A549 (cell line): ENCODE measurements at regions not wholly inside any gene's neighbourhood (a gene's known extent, or its start where the extent isn't known, plus 50 kb on each side); places are given as distances from the start of the nearest gene placed in this dataset.

Source experiments
- ATAC-seq, 2 experiments: fragments of 200-7000 bp in 1 of 2; fragments of >200 bp in 1 of 2; cut with Nextera tagmentation in 1 of 2; cut with Tn5 transposase in 1 of 2; 3 replicates each; pipeline versions ENCODE4 v1.8.0 to v1.9.1; 2018 to 2020; ENCODE audit warnings: mild to moderate bottlenecking in 1 of 2, moderate library complexity in 1 of 2
- CTCF ChIA-PET: fragments of 300-600 bp; sonication (Branson Sonifier 250); formaldehyde crosslinking; extraction: SDS; loops from one replicate; lab custom pipeline; 2021; ENCODE audit warnings: antibody characterized with exemption, inconsistent platforms; lab: Yijun Ruan, JAX
- POLR2A ChIA-PET: fragments of 350-600 bp; formaldehyde crosslinking; extraction: SDS; loops from one replicate; lab custom pipeline; 2021; ENCODE audit warnings: antibody characterized with exemption, inconsistent platforms; lab: Yijun Ruan, JAX
- DNase-seq, 2 experiments: peaks; one replicate each; pipeline versions ENCODE4 v3.0.0 to v3.0.0-alpha.2; 2011 to 2016; ENCODE audit warnings: low read depth in 1 of 2, low spot score in 1 of 2
- FAIRE-seq: peaks from 2 replicates; lab custom pipeline; 2011; peaks lifted over from hg19 to GRCh38; lab: Jason Lieb, UNC
- H3K27ac ChIP-seq, 2 experiments: fragments of >200 bp; sonication (Bioruptor Twin); formaldehyde crosslinking; 3 replicates each; pipeline ENCODE4 v1.5.1; 2016 to 2017
- H3K4me1 ChIP-seq: fragments of >200 bp; sonication (Bioruptor Twin); formaldehyde crosslinking; 3 replicates; pipeline ENCODE4 v1.6.1; 2016
- H3K4me2 ChIP-seq: fragments of >200 bp; sonication (Bioruptor Twin); formaldehyde crosslinking; 3 replicates; pipeline ENCODE4 v1.6.1; 2016
- H3K4me3 ChIP-seq: fragments of >200 bp; sonication (Bioruptor Twin); formaldehyde crosslinking; 3 replicates; pipeline ENCODE4 v1.5.1; 2016
- H3K9me3 ChIP-seq: fragments of >200 bp; sonication (Bioruptor Twin); formaldehyde crosslinking; 3 replicates; pipeline ENCODE4 v1.6.1; 2016
- BCL3 ChIP-seq: fragments of >200 bp; sonication (Bioruptor Twin); formaldehyde crosslinking; IDR thresholded peaks from 3 replicates; pipeline ENCODE4 v1.6.1; 2016
- CBX8 ChIP-seq: fragments of 200-600 bp; sonication (generic); IDR thresholded peaks from 2 replicates; pipeline ENCODE4 v1.6.1; 2016
- CHD4 ChIP-seq: fragments of 200-600 bp; sonication (generic); IDR thresholded peaks from 2 replicates; pipeline ENCODE4 v1.6.1; 2016; ENCODE audit warnings: antibody characterized with exemption, mild to moderate bottlenecking, borderline replicate concordance
- CTCF ChIP-seq: fragments of >200 bp; sonication (Bioruptor Twin); formaldehyde crosslinking; IDR thresholded peaks from 3 replicates; pipeline ENCODE4 v1.5.1; 2016
- ELK1 ChIP-seq: fragments of 150-350 bp; IDR thresholded peaks from 2 replicates; pipeline ENCODE4 v1.6.1; 2014; ENCODE audit warnings: low read depth, mild to moderate bottlenecking, low read length
- FOSB ChIP-seq: fragments of 250-450 bp; sonication (Bioruptor Pico); IDR thresholded peaks from 2 replicates; pipeline ENCODE4 v1.5.0; 2020; ENCODE audit warnings: mild to moderate bottlenecking, moderate library complexity
- FOSL2 ChIP-seq, 2 experiments: fragments of 450-650 bp in 1 of 2; fragments of >200 bp in 1 of 2; sonication (Bioruptor Twin) in 1 of 2; formaldehyde crosslinking; IDR thresholded peaks; 2 replicates each; pipeline versions ENCODE4 v1.5.0 to v1.6.1; 2016 to 2020; ENCODE audit warnings: mild to moderate bottlenecking in 1 of 2, moderate library complexity in 1 of 2
- FOXS1 ChIP-seq: fragments of 250-450 bp; sonication (Bioruptor Pico); IDR thresholded peaks from 2 replicates; pipeline ENCODE4 v1.5.0; 2020; ENCODE audit warnings: mild to moderate bottlenecking, moderate library complexity
- HES2 ChIP-seq: fragments of >200 bp; sonication (Bioruptor Twin); formaldehyde crosslinking; IDR thresholded peaks from 2 replicates; pipeline ENCODE4 v1.6.1; 2016
- JUN ChIP-seq, 2 experiments: fragments of >200 bp; sonication (Bioruptor Twin); formaldehyde crosslinking; IDR thresholded peaks; 2 replicates in 1 of 2; 3 replicates in 1 of 2; pipeline ENCODE4 v1.6.1; 2016 to 2017
- JUNB ChIP-seq: fragments of >200 bp; sonication (Bioruptor Twin); formaldehyde crosslinking; IDR thresholded peaks from 2 replicates; pipeline ENCODE4 v1.6.1; 2016
- KDM1A ChIP-seq: fragments of 200-600 bp; sonication (generic); IDR thresholded peaks from 2 replicates; pipeline ENCODE4 v1.6.1; 2016; ENCODE audit warnings: low read depth, mild to moderate bottlenecking
- MAFK ChIP-seq: fragments of 450-650 bp; IDR thresholded peaks from 2 replicates; pipeline ENCODE4 v1.6.1; 2014; ENCODE audit not compliant: partially characterized antibody
- NR3C1 ChIP-seq: fragments of >200 bp; sonication (Bioruptor Twin); formaldehyde crosslinking; IDR thresholded peaks from 3 replicates; pipeline ENCODE4 v1.6.1; 2017
- PBX3 ChIP-seq: IDR thresholded peaks from 2 replicates; pipeline ENCODE4 v1.6.1; 2012
- POLR2A ChIP-seq: IDR thresholded peaks from 2 replicates; pipeline ENCODE4 v1.6.1; 2012; ENCODE audit warnings: mild to moderate bottlenecking, low read length
- POLR2AphosphoS2 ChIP-seq: conservative IDR thresholded peaks from 2 replicates; pipeline ENCODE4 v1.6.1; 2012; ENCODE audit warnings: low read length, improper control_type of control experiment, inconsistent platforms
- RAD21 ChIP-seq, 2 experiments: fragments of >200 bp in 1 of 2; sonication (Bioruptor Twin) in 1 of 2; formaldehyde crosslinking in 1 of 2; IDR thresholded peaks in 1 of 2; conservative IDR thresholded peaks in 1 of 2; 2 replicates in 1 of 2; 3 replicates in 1 of 2; pipeline ENCODE4 v1.6.1; 2012 to 2018; ENCODE audit warnings: inconsistent platforms in 1 of 2
- RFX5 ChIP-seq: fragments of 450-650 bp; IDR thresholded peaks from 2 replicates; pipeline ENCODE4 v1.7.1; 2014; ENCODE audit warnings: antibody characterized with exemption, mild to moderate bottlenecking, moderate library complexity
- RNF2 ChIP-seq: fragments of 200-600 bp; sonication (generic); IDR thresholded peaks from 2 replicates; pipeline ENCODE4 v1.6.1; 2016; ENCODE audit warnings: low read depth, mild to moderate bottlenecking, antibody characterized with exemption, moderate library complexity, borderline replicate concordance
- TFCP2L1 ChIP-seq: fragments of 250-450 bp; sonication (Bioruptor Pico); IDR thresholded peaks from 2 replicates; pipeline ENCODE4 v1.5.0; 2021; ENCODE audit warnings: mild to moderate bottlenecking
- WGBS: methylation state at CpG from one replicate; pipeline ENCODE4 v1.1.6; 2017; ENCODE audit errors: missing lambda C conversion rate; 5-methylcytosine and 5-hydroxymethylcytosine counted together
- TF ChIP-seq, protein P1 (sequence below): IDR thresholded peaks from 2 replicates; pipeline ENCODE4 v1.6.1; 2012; ENCODE audit warnings: low read depth, borderline replicate concordance

GRCh38 chr1:198929961-198930599 is 291.2 kb downstream of the PTPRC start (continued):
- no peak for TF ChIP-seq CTCF
- TF ChIP-seq POLR2A: no peak
- TF ChIP-seq BCL3: no peak
- no peak for TF ChIP-seq CBX8

DNA sequence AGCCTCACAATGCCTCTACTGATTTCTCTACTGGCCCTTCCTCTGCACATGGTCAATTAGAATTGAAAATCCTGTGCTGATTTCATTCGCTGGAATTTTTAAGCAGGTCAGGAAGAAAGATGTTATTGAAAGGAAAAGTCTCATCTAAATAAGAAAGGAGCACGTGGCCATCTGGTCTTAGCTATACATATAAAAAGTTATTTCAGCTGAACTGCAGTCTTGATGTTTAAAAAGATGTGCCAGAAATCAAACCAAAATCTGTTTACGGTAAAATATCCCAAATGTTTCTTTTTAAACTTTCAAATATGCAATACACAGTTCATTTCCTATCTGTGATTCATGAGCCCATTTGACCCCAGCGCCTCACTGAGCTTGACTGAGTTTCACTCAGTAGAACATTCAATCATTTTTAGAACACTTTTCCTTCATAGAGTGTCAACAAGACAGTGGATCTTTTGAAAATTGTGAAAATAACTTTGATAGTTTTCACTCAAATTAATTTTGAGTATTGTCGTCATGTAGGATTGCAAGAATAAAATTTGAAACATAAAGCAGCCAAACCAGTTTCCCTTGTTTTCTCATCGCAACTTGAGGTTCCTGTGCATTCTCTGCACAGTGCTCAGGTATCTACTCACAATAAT is 293.6 kb downstream of the PTPRC start:
- no peaks in the 10 kb centered on the region for H3K9me3 ChIP-seq
- WGBS: 35% methylated on average over 6 of the region's 6 CpGs
- FAIRE-seq: peak; percentile 46
- TF ChIP-seq NR3C1: no peak
- no peak for TF ChIP-seq RAD21 (conservative IDR thresholded peaks at IDR 0.05 in 1 of 2, IDR thresholded peaks at IDR 0.05 in 1 of 2)
- TF ChIP-seq, protein P1, sequence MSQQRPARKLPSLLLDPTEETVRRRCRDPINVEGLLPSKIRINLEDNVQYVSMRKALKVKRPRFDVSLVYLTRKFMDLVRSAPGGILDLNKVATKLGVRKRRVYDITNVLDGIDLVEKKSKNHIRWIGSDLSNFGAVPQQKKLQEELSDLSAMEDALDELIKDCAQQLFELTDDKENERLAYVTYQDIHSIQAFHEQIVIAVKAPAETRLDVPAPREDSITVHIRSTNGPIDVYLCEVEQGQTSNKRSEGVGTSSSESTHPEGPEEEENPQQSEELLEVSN: no peak
- no peak for TF ChIP-seq RFX5
- no peak for TF ChIP-seq HES2
- TF ChIP-seq JUNB: no peak
- TF ChIP-seq FOSB (CRISPR knock-in tag): no peak
- no peak for TF ChIP-seq BCL3
- no peak for TF ChIP-seq PBX3
- TF ChIP-seq POLR2AphosphoS2: no peak
- no peak for TF ChIP-seq RNF2
- TF ChIP-seq JUN (IDR thresholded peaks at IDR 0.05): no peak
- TF ChIP-seq, all 56 proteins: peak for 0
- peak overlapping the region; percentile 55 for H3K4me3 ChIP-seq
- peak overlapping the region; percentile 59 to 81 for H3K27ac ChIP-seq
- ATAC-seq (no peak), DNase-seq (no peak)
- no peaks in the 10 kb centered on the region; the same call in 2 of the 3 replicates for H3K4me1 ChIP-seq
- H3K4me2 ChIP-seq: peak overlapping the region; percentile 70
- POLR2A ChIA-PET: no interaction called here
- CTCF ChIA-PET: no interaction called here

DNA sequence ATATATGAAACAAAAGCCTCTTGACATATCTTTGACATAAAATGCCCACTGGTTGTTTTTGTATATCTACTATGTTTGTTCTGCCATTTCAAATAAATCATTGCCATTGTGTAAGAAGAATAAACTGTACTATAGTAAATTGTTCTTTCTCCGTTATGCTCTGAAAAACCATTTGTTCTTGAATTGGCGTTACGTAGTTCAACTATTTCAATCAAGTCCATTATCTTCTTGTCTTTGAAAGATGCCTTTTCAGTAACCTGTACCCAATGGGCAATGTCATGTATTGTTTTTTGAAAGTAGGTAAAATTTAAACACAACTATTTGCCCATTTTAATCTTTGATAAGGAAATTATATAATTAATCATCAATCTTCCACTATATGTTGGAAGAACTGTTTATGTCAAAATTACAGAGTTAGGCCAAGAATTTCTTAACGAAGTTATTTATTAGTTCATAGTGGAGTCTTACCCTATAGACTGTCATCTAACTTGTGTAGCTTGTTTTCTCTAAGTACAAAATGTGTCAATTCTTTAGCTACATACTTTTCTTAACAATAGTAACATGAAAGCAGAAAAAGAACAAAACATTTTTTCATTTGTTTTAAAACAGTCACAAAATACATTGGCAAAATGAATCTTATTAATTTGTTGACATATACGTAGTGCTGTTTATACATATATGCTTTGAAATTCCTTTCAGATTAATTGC is 294.8 kb downstream of the PTPRC start:
- Histone ChIP-seq H3K4me3 (peak overlapping the region; percentile 55; the same call in 2 of the 3 replicates), H3K9me3 (no peaks in the 10 kb centered on the region), H3K4me1 (peaks cover 4% of the 10 kb centered on the region; the same call in 1 of the 3 replicates), H3K4me2 (peak overlapping the region; percentile 70), H3K27ac (peak overlapping the region in 1 of 2 experiments; percentile 62; a peak in 2 of 6 replicates)
- POLR2A ChIA-PET: no interaction called here
- CTCF ChIA-PET: interaction anchor here (0.6 kb wide), 1 partner anchor 1296 kb away, joined by 5 read pairs; no protein-coding TSS in a partner anchor
- no peak for ATAC-seq
- 51% methylated on average over 5 of the region's 5 CpGs for WGBS
- DNase-seq: no peak
- FAIRE-seq: no peak
- TF ChIP-seq KDM1A (no peak), FOSL2 (IDR thresholded peaks at IDR 0.05) (no peak), FOSL2 (CRISPR knock-in tag; IDR thresholded peaks at IDR 0.05) (no peak), ELK1 (no peak), TFCP2L1 (no peak), MAFK (no peak), FOXS1 (no peak), PBX3 (no peak), JUN (IDR thresholded peaks at IDR 0.05) (no peak), RAD21 (conservative IDR thresholded peaks at IDR 0.05 in 1 of 2, IDR thresholded peaks at IDR 0.05 in 1 of 2) (no peak), CHD4 (no peak)
